ENCODE measurements at regions not wholly inside any gene's neighbourhood (a gene's known extent, or its start where the extent isn't known, plus 50 kb on each side); places are given as distances from the start of the nearest gene placed in this dataset.
A peak's percentile ranks its signal among the peaks of the same experiment; 100 is the strongest.

DNA sequence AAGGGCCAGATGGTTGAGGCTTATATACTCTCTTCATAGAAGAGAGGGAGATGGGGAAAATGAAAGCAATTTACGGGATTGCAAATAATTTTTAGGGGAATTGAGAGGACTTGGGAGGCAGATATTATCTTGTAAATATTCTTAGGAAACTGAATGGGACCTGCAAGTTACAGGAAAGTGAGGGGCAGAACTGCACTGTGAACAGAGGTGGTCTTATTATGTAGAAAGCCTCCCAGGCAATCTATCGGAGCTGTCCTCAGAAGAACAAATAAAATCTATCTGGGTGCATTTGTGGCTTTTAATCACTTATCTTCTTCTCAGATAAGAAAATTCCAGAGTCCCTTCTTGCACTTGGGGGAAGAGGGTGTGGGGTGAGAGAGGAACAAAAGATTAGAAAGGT, 223.5 kb downstream of the RHOU start:
- Histone ChIP-seq H3K36me3 (no peaks in the 10 kb centered on the region), H3K9me3 (peaks cover 0 to 8% (median 0%) of the 10 kb centered on the region in 12 donors), H3K4me3 (no peak overlapping the region), H3K4me1 (peaks cover 0 to 23% (median 2%) of the 10 kb centered on the region in 12 donors), H3K27me3 (no peaks in the 10 kb centered on the region), H3K27ac (no peak overlapping the region)
- DNase-seq, result no peak
- intact Hi-C loops (cut with DNase I), result no loop called here
- WGBS, 4 donors, result 88 to 91% (median 89%) methylated on average over 2 of the region's 2 CpGs
- no peak for ATAC-seq
- TF ChIP-seq POLR2A (IDR thresholded peaks at IDR 0.05), result no peak
- TF ChIP-seq, protein P1, sequence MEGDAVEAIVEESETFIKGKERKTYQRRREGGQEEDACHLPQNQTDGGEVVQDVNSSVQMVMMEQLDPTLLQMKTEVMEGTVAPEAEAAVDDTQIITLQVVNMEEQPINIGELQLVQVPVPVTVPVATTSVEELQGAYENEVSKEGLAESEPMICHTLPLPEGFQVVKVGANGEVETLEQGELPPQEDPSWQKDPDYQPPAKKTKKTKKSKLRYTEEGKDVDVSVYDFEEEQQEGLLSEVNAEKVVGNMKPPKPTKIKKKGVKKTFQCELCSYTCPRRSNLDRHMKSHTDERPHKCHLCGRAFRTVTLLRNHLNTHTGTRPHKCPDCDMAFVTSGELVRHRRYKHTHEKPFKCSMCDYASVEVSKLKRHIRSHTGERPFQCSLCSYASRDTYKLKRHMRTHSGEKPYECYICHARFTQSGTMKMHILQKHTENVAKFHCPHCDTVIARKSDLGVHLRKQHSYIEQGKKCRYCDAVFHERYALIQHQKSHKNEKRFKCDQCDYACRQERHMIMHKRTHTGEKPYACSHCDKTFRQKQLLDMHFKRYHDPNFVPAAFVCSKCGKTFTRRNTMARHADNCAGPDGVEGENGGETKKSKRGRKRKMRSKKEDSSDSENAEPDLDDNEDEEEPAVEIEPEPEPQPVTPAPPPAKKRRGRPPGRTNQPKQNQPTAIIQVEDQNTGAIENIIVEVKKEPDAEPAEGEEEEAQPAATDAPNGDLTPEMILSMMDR (IDR thresholded peaks at IDR 0.05), result no peak

DNA sequence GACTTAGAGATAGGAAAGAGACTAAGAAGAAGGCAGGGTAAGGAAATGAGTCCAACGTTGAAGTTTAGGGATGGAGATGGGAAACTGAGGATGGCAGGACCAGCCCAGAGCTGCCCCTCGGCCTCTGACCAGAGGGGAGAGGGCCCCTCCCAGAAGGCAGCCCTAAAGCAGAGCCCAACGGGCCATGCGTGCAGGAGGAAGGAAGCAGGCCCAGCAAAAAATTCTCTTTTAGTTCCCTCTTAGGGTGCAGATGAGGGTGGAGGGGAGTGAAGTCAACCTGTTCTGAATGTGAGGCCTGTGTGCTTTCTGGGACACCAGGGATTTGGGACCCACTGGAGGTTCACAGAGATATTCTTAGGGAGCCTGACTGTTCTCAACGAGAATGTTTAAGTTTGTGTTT, 225.4 kb downstream of the RHOU start:
- Histone ChIP-seq H3K9me3 (no peaks in the 10 kb centered on the region), H3K36me3 (no peaks in the 10 kb centered on the region), H3K27ac (peak overlapping the region in 1 of 12 donors; percentile 77), H3K4me1 (peaks cover 0 to 32% (median 6%) of the 10 kb centered on the region in 12 donors), H3K27me3 (no peaks in the 10 kb centered on the region), H3K4me3 (no peak overlapping the region)
- WGBS, 4 donors, result 62 to 79% (median 73%) methylated on average over 5 of the region's 5 CpGs
- TF ChIP-seq POLR2A (IDR thresholded peaks at IDR 0.05), result no peak
- TF ChIP-seq, protein P1 (IDR thresholded peaks at IDR 0.05), result no peak
- ATAC-seq, result peak in 2 of 4 donors; percentile 39 to 40
- intact Hi-C loops (cut with DNase I), result no loop called here
- no peak for DNase-seq

DNA sequence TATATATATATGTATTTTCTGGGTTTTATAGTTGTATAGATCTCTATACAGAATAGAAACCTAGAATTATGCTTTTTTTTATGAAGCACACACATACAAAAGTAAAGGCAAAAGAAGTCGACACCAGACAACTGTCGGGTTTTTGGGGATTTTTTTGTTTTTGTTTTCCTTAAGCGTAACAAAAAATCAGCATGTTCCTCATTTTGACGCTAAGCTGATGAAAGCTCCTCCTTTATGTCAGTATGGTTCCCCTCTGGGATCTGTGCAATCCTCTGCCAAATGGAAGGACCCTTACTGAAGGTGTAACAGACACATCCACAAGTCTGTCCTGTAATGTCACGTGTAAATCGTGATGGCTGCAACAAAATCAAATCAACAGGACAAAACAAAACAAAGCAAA, 226.2 kb downstream of the RHOU start:
- TF ChIP-seq POLR2A (IDR thresholded peaks at IDR 0.05), result no peak
- TF ChIP-seq, protein P1 (IDR thresholded peaks at IDR 0.05), result no peak
- intact Hi-C loops (cut with DNase I), result no loop called here
- Histone ChIP-seq H3K27ac (peak overlapping the region in 1 of 12 donors; percentile 77), H3K4me3 (no peak overlapping the region), H3K36me3 (no peaks in the 10 kb centered on the region), H3K9me3 (no peaks in the 10 kb centered on the region), H3K27me3 (no peaks in the 10 kb centered on the region), H3K4me1 (peaks cover 0 to 32% (median 6%) of the 10 kb centered on the region in 12 donors)
- no peak for ATAC-seq
- DNase-seq, result no peak
- WGBS, 4 donors, result 88 to 91% (median 89%) methylated on average over 6 of the region's 6 CpGs

DNA sequence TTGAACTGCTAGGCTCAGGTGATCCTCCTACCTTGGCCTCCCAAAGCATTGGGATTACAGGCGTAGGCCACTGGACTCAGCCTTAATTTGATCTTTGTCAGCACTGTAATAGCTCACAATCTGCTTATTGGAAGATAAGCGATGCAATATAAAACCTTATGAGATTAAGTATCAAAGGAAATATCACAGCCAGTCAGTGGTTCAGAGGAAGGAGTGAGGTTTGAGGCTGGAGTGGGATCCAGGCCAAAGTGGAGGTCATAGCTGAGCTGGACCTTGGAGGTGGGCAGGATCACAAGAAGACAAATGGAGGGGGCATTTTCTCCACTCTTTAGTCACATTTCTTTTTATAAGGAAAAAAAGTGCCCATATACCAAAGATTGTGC, 228.5 kb downstream of the RHOU start:
- no peaks in the 10 kb centered on the region for H3K36me3 ChIP-seq
- peaks cover 0 to 29% (median 6%) of the 10 kb centered on the region in 12 donors for H3K4me1 ChIP-seq
- H3K27ac ChIP-seq, result peak overlapping the region in 11 of 12 donors; percentile 4 to 76 (median 52)
- H3K4me3 ChIP-seq, result no peak overlapping the region
- DNase-seq, result no peak
- intact Hi-C loops (cut with DNase I), result no loop called here
- 48 to 62% (median 58%) methylated on average over 2 of the region's 2 CpGs for WGBS, 4 donors
- peak in 2 of 4 donors; percentile 33 to 37 for ATAC-seq
- no peaks in the 10 kb centered on the region for H3K9me3 ChIP-seq
- H3K27me3 ChIP-seq, result no peaks in the 10 kb centered on the region
- no peak for TF ChIP-seq POLR2A (IDR thresholded peaks at IDR 0.05)
- TF ChIP-seq, protein P1 (IDR thresholded peaks at IDR 0.05), result no peak
